H54 (cell line): ENCODE measurements at regions not wholly inside any gene's neighbourhood (a gene's known extent, or its start where the extent isn't known, plus 50 kb on each side); places are given as distances from the start of the nearest gene placed in this dataset.

Source experiments
- DNase-seq: peaks from one replicate; pipeline ENCODE4 v3.0.0; 2011; ENCODE audit warnings: low spot score, mixed read lengths; ENCODE audit not compliant: insufficient read length
- FAIRE-seq: peaks from 3 replicates; lab custom pipeline; 2011; peaks lifted over from hg19 to GRCh38; lab: Jason Lieb, UNC
- POLR2A ChIP-seq: IDR thresholded peaks from 2 replicates; pipeline ENCODE4 v1.6.1; 2011; ENCODE audit warnings: low read depth, mild to moderate bottlenecking, low read length

DNA sequence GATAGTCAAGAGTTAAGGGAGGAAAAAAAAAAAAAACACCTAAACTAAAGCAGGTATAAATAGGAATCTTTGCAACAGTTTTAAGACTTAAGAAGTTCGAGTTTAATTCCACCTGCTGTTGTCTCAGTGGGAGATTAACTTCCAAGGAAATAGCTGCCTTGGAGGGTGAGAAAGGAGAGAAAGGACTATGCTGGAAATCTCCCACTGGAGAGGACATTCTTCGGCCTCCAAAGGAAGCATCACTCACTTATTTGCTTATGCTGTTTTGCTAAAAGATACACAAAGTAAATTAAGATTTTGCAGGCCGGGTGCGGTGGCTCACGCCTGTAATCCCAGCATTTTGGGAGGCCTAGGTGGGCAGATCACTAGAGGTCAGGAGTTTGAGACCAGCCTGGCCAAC is 317.9 kb upstream of the MPDZ start:
- no peak for TF ChIP-seq POLR2A
- no peak for FAIRE-seq
- DNase-seq: no peak

DNA sequence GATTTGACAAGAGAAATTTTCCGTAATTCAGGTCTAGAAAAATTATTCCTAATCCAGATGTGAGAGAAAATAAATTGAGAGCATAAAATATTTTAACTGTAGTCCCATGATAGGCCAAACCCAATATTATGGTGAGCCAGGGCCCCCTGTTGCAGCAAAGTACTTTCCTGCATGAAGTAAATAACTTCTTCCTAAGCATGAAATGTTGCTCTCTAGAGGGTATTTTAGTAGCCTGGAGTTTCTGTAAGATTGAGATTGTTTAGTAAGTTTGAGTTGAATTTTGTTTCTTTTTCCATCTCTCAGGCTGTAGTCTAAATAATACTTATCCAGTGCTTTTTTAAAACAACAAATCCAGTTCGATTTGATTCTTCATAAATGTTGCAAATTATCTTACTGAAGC is 317.5 kb upstream of the MPDZ start:
- TF ChIP-seq POLR2A: no peak
- no peak for FAIRE-seq
- DNase-seq: no peak

DNA sequence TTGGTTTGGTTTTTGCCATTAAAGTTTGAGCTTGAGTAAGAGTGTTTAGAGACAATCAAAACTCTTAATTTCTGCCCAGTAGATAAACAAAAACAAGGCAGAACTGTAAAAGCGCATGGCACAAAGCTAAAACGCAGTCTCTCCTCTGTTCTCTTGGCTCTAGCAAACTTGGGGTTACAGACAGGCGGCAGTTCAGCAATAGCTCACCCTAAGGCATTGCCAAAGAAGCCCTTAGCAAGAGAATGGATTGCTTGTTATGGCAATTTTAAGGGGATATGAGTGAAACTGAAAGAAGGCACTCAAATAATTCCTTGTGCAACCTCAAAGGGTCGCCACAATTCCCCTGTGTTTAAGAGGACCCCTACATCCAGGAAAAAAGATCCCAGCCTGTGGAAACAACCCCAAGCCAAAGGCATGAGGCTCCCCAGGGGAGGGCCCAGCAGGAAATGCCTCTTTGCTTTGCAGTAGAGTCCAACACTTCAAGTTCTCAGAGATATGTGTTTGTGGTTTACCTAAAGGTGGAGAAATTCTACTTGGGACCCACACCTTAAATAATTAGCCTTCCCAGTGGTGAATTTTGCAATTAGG is 317.0 kb upstream of the MPDZ start:
- DNase-seq: no peak
- TF ChIP-seq POLR2A: no peak
- FAIRE-seq: no peak

DNA sequence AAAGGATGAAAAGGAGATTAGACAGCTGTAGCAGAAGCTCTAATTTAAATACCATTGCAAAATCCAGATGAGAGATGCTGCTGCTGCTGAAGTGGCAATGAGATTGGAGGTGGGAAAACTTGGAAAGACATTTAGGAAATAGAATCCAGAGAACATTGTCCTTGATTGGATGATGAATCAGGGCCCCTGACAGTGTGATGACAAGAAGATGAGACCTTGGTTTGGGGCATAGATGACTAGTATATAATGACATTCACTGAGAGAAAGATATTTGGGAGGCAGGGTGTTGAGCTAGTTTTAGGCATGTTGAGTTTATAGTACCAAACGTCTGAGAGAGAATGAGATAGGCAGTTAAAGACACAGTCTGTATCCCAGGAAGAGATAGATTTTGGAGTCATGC is 311.5 kb upstream of the MPDZ start:
- FAIRE-seq (no peak), DNase-seq (no peak)
- TF ChIP-seq POLR2A: no peak

DNA sequence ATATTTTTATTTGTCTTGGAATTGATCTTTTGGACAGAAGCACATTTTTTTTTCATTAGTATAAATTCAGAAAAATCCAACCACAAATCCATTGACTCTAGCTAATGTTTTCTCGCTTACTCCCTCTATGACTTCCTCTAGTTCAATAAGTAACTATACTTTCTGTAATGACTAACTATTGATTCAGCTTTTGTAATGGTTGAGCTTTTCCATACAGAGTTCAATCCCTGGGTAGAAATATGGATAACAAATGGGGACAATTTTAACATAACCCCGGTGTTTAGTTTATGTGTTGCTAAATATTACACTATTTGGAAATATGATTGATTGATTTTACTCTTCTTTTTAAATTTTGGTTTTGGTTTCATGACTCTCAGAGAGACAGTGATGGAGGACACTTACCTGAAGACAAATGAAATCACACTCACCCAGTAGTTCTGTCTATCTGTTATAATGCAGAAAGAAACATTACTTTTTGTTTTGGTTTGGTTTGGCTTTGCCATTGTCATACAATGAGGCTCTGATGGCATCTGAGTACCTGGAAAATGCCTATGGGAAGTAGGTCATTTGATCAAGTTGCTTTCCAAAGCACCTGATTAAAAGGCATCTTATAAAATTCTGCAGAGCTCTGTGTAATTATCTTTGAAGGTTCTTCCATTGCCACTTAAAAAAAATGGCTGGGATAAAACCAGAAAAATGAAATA is 309.7 kb upstream of the MPDZ start:
- DNase-seq (no peak), FAIRE-seq (no peak)
- no peak for TF ChIP-seq POLR2A

DNA sequence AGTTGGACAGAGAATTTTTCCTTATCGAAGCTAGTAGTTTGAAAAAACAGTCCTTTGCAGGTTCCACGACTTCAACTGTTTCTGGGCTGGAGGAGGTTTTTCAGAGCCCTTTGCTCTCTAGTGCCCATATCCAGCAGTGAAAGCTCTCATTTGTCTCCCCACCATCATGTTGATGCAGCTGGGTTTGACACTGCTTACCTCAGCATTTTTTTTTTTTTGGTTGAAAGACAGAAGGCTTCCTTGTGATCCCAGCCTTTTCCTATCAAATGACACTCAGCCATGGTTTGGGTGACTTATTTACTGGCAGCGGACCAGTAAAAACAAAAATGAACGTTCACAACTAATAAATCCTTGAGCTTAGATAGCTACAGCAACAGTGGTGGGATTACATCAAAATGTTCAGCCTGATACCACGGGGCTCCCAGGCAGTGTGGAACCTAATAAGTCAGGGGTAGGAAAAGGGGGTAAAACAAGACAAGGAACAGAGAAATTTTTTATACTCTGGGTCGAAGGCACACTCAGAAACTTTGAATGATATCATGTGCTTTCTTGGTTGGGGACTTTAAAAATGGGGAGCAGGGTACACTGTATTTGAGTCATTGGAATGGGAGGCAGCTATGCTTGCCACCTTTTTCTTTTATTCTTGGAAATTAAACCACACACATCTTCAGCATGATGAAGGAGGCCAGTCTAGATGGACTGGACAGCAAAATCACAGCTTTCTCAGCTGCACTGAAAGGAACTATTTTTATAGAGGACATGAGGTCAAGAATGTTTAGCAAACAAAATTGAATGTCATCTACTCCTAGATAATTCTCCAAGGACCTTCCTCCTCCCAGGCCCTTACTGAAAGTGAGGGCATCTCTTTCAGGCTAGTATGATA is 308.9 kb upstream of the MPDZ start:
- no peak for TF ChIP-seq POLR2A
- FAIRE-seq (no peak), DNase-seq (no peak)

DNA sequence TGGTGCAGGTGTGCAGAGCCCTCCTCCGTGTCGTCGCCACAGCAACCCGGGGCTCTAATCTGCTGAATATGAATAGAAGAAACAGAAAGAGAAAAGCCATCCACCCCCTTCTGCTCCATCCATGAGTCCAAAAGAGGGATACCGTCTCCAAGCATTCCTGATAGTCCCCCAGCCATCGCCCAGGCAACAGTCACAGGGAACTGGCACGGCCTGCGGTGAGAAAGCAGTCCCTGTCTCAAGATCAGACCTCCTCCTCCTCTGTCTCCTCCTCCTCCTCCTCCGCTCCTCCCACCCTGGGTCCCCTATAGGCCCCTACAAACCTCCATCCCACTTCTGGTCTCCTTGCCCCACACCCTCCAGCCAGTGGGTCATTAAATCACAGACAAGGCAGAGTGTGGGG is 308.1 kb upstream of the MPDZ start:
- DNase-seq (no peak), FAIRE-seq (no peak)
- no peak for TF ChIP-seq POLR2A

DNA sequence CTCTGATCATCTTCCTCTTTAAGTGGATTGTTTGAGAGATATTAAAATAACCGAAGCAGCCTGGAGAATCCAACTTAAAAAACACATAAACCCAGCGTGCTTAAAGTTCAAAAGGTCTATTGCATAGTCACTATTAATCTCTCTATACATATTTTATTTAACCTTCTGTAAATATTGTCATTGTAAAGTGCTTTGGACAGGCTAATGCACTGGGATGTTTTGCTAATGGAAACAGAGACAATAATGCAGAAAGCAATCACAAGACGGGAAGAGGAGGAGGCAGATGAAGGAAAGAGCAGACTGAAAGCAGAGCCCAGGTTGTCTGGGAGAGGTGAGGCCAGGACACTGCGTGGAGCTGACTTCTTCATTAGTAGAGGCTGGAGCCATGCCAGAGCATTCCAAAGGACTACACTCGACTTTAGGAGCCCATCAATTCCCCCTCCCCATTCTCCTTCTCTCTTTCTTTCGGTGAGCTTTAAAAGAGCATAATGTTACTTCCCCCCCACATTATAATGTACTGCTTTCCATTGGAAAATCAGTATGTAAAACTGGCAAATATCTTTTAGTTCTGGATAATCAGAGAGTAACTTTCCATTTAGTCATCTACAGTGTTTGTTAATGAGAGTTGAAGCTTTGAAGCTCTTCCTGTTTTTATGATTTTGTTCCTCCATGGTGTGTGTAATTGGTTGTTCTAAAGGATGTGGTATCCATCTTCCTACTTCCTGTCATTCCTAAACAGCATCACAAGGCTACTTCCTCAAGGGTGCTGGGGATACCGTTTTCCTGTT is 307.3 kb upstream of the MPDZ start:
- FAIRE-seq (no peak), DNase-seq (no peak)
- TF ChIP-seq POLR2A: no peak

DNA sequence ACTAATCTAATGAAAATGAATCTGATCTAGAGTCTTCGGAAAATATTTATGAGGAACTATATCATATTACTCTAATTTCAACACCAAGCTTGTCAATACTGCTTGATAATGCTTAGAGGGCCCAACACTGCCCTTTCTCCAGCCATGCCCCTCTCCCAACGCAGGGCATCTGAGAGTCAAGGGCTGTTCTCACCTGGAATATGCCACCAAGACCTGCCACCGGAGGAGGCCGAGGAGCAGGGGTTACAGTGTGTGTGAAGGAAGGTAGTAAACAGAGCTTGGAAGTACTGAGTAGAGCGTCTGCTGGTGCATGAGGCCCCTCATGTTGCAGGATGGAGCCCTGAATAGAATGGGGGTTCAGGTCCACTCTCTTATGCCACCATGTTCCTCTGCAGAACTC is 301.3 kb upstream of the MPDZ start:
- no peak for DNase-seq
- TF ChIP-seq POLR2A: no peak
- no peak for FAIRE-seq

DNA sequence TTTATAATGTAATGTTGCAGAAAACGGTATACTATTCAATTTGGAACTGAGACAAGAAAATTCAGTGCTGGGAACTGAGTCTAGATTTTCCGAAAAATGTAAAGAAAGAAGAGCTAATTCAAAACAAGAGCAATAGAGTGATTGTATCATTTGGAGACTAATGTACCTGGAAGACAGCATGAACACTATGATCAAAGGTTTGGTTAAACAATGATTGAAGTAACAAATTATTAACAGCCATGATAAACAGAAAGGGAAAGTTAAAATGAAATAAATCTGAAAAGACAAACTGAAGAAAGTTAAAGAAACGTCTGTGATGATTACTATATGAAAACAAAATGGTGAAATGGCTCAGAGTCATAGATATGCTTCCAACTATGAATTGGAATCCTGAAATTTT is 300.6 kb upstream of the MPDZ start:
- FAIRE-seq (no peak), DNase-seq (no peak)
- no peak for TF ChIP-seq POLR2A

DNA sequence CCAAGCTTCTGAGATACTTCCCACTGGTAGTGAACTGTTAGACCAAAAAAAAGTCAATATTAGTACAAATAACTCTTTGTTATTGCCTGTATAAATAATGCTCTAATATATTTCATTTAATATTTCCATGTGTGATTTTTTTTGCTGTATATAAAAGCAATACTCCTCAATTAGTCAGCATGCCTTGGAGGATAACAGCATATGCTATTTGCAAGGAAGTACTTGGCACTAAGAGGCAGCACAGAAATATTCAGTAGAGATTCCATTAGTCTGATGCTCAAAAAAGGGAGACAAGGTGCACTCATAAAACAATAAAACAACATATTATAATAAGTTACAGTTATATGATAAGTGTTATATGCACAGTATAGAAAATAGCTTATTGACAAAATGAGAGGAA is 296.6 kb upstream of the MPDZ start:
- TF ChIP-seq POLR2A: no peak
- no peak for DNase-seq
- FAIRE-seq: no peak

DNA sequence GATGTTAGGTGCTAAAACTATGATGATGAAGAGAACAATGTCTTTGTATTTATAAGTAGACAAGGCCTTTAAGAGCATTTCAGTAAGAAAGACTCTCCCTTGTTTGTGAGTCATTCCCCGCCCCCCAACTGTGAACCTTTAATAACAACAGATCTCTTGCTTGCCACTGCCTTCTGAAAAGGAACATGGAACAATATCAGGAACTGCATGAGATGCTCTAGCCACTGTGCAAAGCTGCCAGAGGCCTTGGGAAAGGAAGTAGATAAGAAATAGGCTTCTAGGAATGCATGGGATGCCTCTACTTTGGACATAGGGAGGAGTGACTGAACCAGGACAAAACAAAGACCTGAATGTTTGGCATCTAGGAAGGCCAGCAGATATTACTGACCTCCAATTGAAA is 296.1 kb upstream of the MPDZ start:
- TF ChIP-seq POLR2A: no peak
- DNase-seq (no peak), FAIRE-seq (no peak)

DNA sequence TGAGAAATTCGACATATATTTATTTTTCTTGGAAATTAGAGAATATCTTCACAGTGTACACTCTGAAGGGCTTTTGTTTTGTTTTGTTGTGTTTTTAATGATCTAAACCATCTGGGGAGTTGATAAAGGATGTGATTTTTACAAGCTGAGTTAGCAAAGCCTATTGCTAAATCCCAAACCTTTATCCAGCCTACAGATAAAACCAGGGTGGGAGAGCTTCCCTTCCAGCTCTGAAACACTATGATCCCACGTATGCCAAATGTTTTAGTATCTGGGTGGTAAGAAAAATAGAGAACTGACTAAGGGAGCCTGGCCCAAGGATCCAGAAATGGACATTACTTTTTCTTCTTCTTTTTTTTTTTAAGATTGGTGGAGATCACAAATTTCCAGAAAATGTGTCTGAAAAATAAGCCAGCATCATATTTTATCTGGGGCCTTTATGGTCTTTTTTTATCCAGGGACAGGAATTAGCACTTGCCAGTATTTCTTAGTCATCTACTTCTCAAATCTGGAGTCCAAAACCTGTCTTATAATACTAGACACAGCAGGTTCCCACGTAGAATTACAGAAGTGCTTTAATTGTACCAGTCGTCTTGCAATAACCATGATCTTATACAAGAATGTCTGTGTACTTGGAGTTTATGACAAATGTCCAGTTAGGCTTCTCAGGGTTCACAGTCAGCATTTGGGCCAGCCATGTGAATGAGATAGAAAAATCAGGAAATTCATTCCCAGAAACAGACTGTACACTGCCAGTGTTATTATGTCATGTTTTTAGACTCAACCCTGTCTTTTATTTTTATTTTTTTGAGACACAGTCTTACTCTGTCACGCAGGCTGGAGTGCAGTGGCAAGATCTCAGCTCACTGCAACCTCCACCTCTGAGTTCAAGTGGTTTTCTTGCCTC is 290.8 kb upstream of the MPDZ start:
- FAIRE-seq: no peak
- no peak for DNase-seq
- TF ChIP-seq POLR2A: no peak

DNA sequence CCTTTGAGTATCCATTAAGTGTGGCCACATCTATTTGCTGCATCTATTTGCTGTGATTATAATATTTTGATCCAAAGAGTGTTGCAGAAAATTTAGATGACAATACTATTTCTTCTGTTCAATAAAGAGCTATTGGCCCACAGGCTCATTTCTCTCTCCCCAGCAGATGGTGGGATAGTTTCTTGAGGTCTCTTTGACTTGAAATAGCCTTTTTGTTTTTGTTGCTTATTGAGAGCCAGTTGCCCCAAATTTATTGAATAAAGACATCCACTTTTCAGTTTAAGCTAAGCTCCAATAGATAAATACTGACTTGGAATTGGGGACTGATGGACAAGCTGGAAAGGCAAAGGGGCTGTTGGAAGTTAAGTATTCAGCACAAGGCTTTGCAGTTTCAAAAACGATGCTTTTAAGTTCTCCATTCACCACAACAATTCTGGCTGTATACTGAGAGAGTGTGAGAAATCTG is 290.1 kb upstream of the MPDZ start:
- no peak for TF ChIP-seq POLR2A
- DNase-seq (no peak), FAIRE-seq (no peak)
